COLO829 (cell line): ENCODE measurements at regions not wholly inside any gene's neighbourhood (a gene's known extent, or its start where the extent isn't known, plus 50 kb on each side); places are given as distances from the start of the nearest gene placed in this dataset.

Experiments used
- DNase-seq: peaks from one replicate; pipeline ENCODE4 v3.0.0; 2012; ENCODE audit warnings: low spot score

GRCh38 chr9:107922260-107922659 lies 432.7 kb upstream of the KLF4 start:
- DNase-seq: no peak

GRCh38 chr9:107919263-107919662 lies 429.7 kb upstream of the KLF4 start:
- DNase-seq: no peak

- no peak for DNase-seq
These were observed 429.2 kb upstream of the KLF4 start for GRCh38 chr9:107918749-107919148.

GRCh38 chr9:107914151-107914550 lies 424.6 kb upstream of the KLF4 start:
- DNase-seq: no peak

- DNase-seq: no peak
These were observed 418.1 kb upstream of the KLF4 start for GRCh38 chr9:107907715-107908114.

- no peak for DNase-seq
These were observed 417.7 kb upstream of the KLF4 start for GRCh38 chr9:107907255-107907654.

- no peak for DNase-seq
These were observed 416.5 kb upstream of the KLF4 start for GRCh38 chr9:107906074-107906473.

GRCh38 chr9:107905308-107906020 lies 415.9 kb upstream of the KLF4 start:
- no peak for DNase-seq

GRCh38 chr9:107899961-107900330 lies 410.4 kb upstream of the KLF4 start:
- no peak for DNase-seq

- no peak for DNase-seq
These were observed 409.2 kb upstream of the KLF4 start for GRCh38 chr9:107898761-107899160.

- no peak for DNase-seq
These were observed 407.0 kb upstream of the KLF4 start for GRCh38 chr9:107896544-107896943.

GRCh38 chr9:107895501-107896001 lies 406.0 kb upstream of the KLF4 start:
- no peak for DNase-seq

GRCh38 chr9:107894572-107895261 lies 405.1 kb upstream of the KLF4 start:
- DNase-seq: no peak

GRCh38 chr9:107890921-107891465 lies 401.4 kb upstream of the KLF4 start:
- no peak for DNase-seq

- DNase-seq: no peak
These were observed 399.2 kb upstream of the KLF4 start for GRCh38 chr9:107888773-107889227.

- DNase-seq: no peak
These were observed 397.3 kb upstream of the KLF4 start for GRCh38 chr9:107886826-107887225.

GRCh38 chr9:107883496-107884124 lies 394.0 kb upstream of the KLF4 start:
- DNase-seq: no peak

- DNase-seq: no peak
These were observed 392.2 kb upstream of the KLF4 start for GRCh38 chr9:107881626-107882300.

GRCh38 chr9:107878462-107878861 lies 388.9 kb upstream of the KLF4 start:
- no peak for DNase-seq

GRCh38 chr9:107875571-107875980 lies 386.0 kb upstream of the KLF4 start:
- DNase-seq: no peak

GRCh38 chr9:107874591-107875369 lies 385.2 kb upstream of the KLF4 start:
- DNase-seq: no peak
